ENCODE measurements at regions not wholly inside any gene's neighbourhood (a gene's known extent, or its start where the extent isn't known, plus 50 kb on each side); places are given as distances from the start of the nearest gene placed in this dataset.
"Not testable (repeated sequence)": the region's sequence is repeated elsewhere in the genome, so short reads cannot be mapped to it uniquely, and the experiment has no call there.

DNA sequence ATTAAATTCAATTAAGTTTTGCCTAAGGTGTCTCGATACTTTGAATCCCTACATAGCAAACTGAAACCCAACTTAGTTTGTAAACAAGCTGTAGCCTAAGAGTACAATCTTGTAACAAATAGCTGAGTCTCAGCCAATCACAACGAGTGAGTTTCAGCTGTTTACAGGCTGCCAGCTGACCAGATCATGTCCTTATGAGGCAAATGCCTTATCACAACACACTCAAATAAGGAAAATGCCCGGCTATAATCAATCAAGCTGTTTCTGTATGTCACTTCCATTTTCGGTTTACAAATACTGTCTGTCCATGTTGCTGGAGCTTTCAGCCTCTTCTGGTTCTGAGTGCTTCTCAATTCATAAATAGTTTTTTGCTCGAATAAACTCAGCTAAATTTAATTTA is 943.8 kb downstream of the SLC16A7 start:
- DNase-seq = no peak

GRCh38 chr12:60568914-60569313 is 973.1 kb downstream of the SLC16A7 start:
- DNase-seq = no peak

DNA sequence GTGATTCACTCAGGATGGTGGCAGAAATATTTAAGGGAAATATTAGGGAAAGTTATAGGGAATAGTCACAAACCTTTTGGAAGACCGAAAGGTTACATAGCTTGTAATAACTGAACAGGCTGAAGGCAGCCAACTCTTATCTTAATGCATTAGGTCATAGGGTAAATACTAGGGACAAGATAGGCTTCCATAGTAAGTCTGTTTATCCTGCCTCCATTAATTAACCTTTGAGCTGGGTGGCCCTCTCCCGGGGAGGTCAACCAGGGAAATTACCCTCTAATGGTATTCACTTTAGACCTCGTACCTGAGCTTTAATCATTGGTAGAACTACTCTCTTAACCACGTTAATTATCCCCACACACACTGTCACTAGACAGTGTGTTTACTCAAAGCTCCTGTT is 981.8 kb downstream of the SLC16A7 start:
- no peak for DNase-seq

DNA sequence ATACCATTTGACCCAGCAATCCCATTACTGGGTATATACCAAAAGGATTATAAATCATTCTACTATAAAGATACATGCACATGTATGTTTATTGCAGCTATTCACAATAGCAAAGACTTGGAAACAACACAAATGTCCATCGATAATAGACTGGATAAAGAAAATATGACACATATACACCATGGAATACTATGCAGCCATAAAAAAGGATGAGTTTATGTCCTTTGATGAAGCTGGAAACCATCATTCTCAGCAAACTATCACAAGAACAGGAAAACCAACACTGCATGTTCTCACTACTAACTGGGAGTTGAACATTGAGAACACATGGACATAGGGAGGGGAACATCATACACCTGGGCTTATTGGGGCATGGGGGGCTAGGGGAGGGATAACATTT is 991.8 kb downstream of the SLC16A7 start:
- not testable (repeated sequence) for DNase-seq

DNA sequence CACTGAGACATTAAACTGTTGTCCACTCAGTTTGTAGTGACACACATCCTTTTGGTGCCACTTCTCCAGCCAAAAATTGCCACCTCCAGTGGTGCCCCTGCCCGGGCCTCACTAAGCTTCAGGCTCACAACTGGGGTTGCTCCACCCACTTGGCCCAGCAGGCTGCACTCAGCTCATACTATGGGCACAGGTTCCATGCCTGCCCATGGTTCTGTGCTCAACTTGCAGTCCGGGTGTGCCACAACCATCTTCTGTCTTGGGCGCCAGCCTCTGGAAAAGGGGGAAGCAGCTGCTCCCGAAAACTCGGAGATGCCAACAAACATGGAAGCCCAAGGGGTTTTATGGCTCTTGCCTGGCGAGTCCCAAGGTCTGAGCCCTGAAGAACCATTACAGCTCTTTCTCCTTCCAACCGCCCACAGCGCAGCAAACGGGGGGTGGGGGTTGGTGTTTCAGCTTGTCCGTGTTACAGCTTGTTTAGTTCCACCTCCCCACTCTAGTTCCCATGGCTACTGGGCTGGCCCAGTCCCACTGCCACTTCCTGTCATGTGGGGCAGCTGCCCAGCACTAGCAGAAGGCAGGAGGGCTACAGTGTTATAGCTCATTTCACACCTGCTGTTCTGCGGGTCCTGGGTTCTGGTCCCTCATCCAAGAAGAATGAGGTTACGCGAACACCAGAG is 998.3 kb downstream of the SLC16A7 start:
- no peak for DNase-seq

DNA sequence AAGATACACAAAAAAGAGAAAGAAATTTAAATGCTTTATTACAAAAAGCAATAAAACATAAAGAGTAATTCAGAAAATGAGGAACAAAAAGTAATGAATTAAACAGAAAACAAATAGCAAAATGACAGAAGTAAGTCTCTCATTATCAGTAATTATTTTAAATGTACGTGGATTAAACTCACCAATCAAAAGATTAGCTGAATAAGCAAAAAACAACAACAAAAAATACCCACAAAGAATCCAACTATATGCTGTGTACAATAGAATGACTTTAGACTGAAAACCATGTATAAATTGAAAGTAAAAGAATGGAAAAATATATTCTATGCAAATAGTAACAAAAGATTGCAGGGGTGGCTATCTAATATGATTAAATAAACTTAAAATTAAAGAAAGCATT is 1006.8 kb downstream of the SLC16A7 start:
- no peak for DNase-seq

GRCh38 chr12:60603475-60603874 is 1007.6 kb downstream of the SLC16A7 start:
- DNase-seq = not testable (repeated sequence)

- DNase-seq = no peak
Observed at GRCh38 chr12:60616400-60616799, 1020.6 kb downstream of the SLC16A7 start.

DNA sequence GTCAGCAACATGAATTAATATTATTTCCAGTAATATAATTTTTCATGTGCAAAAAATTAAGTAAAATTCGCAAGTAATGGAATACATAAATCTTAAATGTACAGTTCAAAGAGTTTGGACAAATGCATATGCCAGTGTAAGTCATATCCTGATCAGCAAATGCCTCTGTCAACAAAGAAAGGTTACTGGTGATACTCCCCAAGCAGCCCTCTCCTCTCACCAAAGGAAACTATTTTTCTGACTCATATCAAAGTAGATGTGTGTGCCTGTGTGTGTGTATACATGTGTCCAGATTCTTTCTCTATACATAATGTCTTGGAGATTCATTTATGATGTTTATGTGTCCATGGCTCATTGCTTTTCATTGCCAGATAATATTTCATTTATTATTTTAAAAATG is 1035.0 kb downstream of the SLC16A7 start:
- no peak for DNase-seq

GRCh38 chr12:60644076-60644475 is 1048.2 kb downstream of the SLC16A7 start:
- no peak for DNase-seq

GRCh38 chr12:60666895-60667294 is 1071.1 kb downstream of the SLC16A7 start:
- no peak for DNase-seq

- no peak for DNase-seq
Observed at GRCh38 chr12:60672949-60673348, 1077.1 kb downstream of the SLC16A7 start.

DNA sequence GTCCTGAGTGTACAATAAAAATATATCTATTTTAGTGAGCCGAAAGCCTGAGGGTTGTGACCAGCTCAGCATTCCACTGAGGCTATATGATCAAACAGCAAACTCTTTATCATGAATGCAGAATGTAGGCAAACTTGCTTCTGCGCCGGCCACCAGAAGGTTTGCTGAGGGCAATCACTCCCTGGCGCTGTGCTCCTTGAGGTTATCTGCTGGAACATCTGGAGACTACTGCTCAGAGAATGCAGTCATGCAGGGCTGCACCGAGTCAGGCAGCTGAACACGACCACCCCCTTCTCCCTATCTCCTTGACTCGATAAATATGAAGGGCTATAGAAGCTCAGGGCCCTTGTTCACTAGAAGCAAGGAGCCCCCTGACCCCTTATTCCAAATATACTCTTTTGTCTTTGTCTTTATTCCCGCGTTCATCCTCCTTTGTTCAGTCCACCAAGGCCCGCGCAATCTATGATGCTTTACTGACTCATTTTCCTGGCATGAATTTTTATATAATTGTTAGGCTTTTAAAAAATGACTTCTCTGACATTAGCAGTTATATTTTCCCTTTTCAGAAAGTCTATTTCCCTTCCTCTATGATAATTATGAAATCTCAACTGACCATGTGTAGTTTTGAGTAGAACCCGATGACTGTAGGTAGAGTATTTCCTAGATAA is 1089.3 kb downstream of the SLC16A7 start:
- no peak for DNase-seq

GRCh38 chr12:60689137-60689536 is 1093.3 kb downstream of the SLC16A7 start:
- no peak for DNase-seq

- DNase-seq = no peak
Observed at GRCh38 chr12:60693019-60693626, 1097.3 kb downstream of the SLC16A7 start.

- DNase-seq = no peak
Observed at GRCh38 chr12:60704171-60704914, 1108.5 kb downstream of the SLC16A7 start.

DNA sequence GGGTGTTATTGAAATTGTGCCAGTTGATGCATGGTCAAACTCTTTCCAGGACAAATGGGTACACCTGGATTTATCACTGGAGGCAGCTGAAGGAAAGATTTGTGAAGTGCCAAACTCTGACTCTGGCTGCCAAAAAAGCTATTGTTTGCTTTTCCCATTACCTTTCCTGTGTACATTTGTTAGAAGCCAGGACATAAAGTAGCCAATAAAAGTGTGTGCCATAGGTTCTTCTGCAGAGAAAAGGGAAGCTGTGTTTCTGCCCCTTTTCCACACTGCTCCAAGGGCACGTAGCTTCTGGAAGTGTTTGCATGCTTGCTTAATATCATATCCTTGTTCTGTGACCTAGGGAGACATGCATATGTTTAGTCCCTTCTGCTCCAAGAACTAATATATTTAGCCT is 1114.4 kb downstream of the SLC16A7 start:
- no peak for DNase-seq

GRCh38 chr12:60714141-60714900 is 1118.5 kb downstream of the SLC16A7 start:
- DNase-seq = no peak

DNA sequence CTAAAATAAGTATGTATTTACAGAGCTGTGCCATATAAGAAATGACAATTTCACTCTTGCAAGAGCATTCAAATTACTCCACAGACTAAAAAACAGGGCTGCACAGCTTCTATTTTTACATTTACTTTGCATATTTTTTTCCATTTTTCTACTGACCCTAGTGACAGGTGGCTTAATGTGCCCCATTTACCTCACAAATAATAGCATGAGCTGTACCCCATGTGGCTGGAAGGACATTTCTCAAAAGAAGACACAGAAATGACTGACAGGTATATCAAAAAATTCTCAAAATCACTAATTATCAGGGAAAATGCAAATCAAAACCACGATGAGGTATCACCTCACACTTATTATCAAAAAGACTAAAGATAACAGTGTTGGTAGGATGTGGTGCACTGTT is 1128.6 kb downstream of the SLC16A7 start:
- no peak for DNase-seq

- DNase-seq = no peak
Observed at GRCh38 chr12:60724984-60725383, 1129.2 kb downstream of the SLC16A7 start.

GRCh38 chr12:60752589-60752988 is 1156.8 kb downstream of the SLC16A7 start:
- no peak for DNase-seq

DNA sequence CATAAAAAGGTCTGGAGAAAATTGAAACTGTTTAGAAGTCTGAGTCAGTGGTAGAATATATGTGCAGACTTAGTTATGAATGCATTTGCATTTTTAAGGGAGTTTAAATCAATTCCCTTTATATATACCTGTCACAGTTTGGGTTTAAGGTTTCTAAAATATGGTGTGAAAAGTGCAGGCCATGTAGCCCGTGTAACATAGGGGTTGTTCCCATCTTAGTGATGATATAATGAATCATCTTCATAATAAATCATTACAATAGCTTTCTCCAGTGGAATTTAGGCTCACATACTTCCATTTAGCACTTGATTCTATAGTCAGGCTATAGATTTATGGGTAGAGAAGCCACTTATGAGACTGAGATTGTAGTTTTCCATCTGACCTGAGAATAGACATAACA is 1162.4 kb downstream of the SLC16A7 start:
- no peak for DNase-seq

DNA sequence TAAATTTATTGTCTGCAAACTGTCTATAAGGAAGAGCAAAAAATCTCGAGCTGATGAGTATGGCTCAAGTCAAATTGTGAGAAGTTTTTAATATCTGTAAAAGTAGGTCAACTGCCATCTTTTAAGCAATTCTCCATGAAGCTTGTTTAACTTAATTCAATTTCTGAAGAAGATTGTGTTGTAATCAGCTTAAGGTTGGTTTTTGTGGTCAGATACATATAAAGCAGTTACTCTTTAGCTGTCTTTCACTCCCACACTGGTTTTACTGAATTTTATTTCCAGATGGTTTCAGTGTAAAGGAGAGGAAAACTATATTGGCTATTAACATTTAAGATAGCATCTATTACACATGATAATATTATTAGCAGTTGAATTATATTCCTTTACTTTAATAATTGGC is 1165.1 kb downstream of the SLC16A7 start:
- no peak for DNase-seq
